Lung (tissue), 11 donors: ENCODE measurements at regions not wholly inside any gene's neighbourhood (a gene's known extent, or its start where the extent isn't known, plus 50 kb on each side); places are given as distances from the start of the nearest gene placed in this dataset.

Source experiments
- ATAC-seq: fragments of 200-7000 bp; cut with Tn5 transposase; one replicate; pipeline ENCODE4 v1.9.1; 2020; ENCODE audit warnings: moderate number of reproducible peaks; ENCODE audit not compliant: insufficient read depth, low FRiP score
- DNase-seq, 3 donors: peaks; one replicate each; pipeline ENCODE4 v3.0.0-alpha.2; 2013 to 2017
- H3K27ac ChIP-seq, 2 donors: one replicate each; pipeline ENCODE4 v1.5.1; 2013; ENCODE audit warnings: mild to moderate bottlenecking in 2 of 2, moderate library complexity in 2 of 2, control low read depth in 1 of 2, inconsistent platforms in 1 of 2, low read depth in 1 of 2, low read length in 1 of 2
- H3K27me3 ChIP-seq, 3 donors: one replicate each; pipeline ENCODE4 v1.5.1; 2013; ENCODE audit warnings: low read length in 2 of 3; ENCODE audit not compliant: control insufficient read depth in 3 of 3, insufficient read depth in 3 of 3
- H3K36me3 ChIP-seq, 4 donors: one replicate each; pipeline ENCODE4 v1.5.1; 2013; ENCODE audit warnings: low read length in 4 of 4, mild to moderate bottlenecking in 1 of 4, moderate library complexity in 1 of 4; ENCODE audit not compliant: control insufficient read depth in 4 of 4, insufficient read depth in 4 of 4
- H3K4me1 ChIP-seq, 5 donors: one replicate each; pipeline ENCODE4 v1.5.1; 2013; ENCODE audit warnings: low read length in 5 of 5, mild to moderate bottlenecking in 2 of 5, moderate library complexity in 1 of 5; ENCODE audit not compliant: control insufficient read depth in 5 of 5, insufficient read depth in 5 of 5
- H3K4me3 ChIP-seq: one replicate; pipeline ENCODE4 v1.5.1; 2013; ENCODE audit warnings: mild to moderate bottlenecking, control low read depth, moderate library complexity
- H3K9ac ChIP-seq, 2 donors: one replicate each; pipeline ENCODE4 v1.5.1; 2013; ENCODE audit warnings: low read length in 2 of 2, control low read depth in 1 of 2; ENCODE audit not compliant: insufficient read depth in 1 of 2
- H3K9me3 ChIP-seq, 4 donors: one replicate each; pipeline ENCODE4 v1.5.1; 2013; ENCODE audit warnings: low read length in 3 of 4, mild to moderate bottlenecking in 1 of 4, moderate library complexity in 1 of 4; ENCODE audit not compliant: control insufficient read depth in 4 of 4, insufficient read depth in 3 of 4
- CTCF ChIP-seq: IDR thresholded peaks from 2 replicates; pipeline ENCODE4 v1.5.1; 2012; ENCODE audit warnings: mild to moderate bottlenecking; ENCODE audit errors: control extremely low read depth, extremely low read depth
- WGBS, 2 donors: extraction: QIAGEN DNeasy Blood & Tissue Kit; methylation state at CpG; one replicate each; pipeline ENCODE4 v1.1.7; 2013; 5-methylcytosine and 5-hydroxymethylcytosine counted together
- donor health status: control.
- donor health status: control.
- donor health status: Bipolar disorder and iron deficiency.
- donor health status: healthy.
- donor health status: DM: yes; HTN: yes; CAD: no.

GRCh38 chr5:1665803-1666202 lies 133.8 kb downstream of the MRPL36 start:
- no peak overlapping the region for H3K4me3 ChIP-seq
- WGBS, 2 donors = 87 to 95% methylated on average over 4 of the region's 4 CpGs
- no peak for TF ChIP-seq CTCF
- no peak for DNase-seq
- H3K27ac ChIP-seq = no peak overlapping the region
- H3K9me3 ChIP-seq = peaks cover 0 to 13% (median 1%) of the 10 kb centered on the region in 4 donors
- H3K4me1 ChIP-seq = no peaks in the 10 kb centered on the region
- peaks cover 3 to 54% (median 23%) of the 10 kb centered on the region in 3 donors for H3K27me3 ChIP-seq
- ATAC-seq = no peak
- no peak overlapping the region for H3K9ac ChIP-seq
- no peaks in the 10 kb centered on the region for H3K36me3 ChIP-seq

GRCh38 chr5:1665231-1665630 lies 134.4 kb downstream of the MRPL36 start:
- DNase-seq = no peak
- peaks cover 3 to 53% (median 23%) of the 10 kb centered on the region in 3 donors for H3K27me3 ChIP-seq

GRCh38 chr5:1663186-1663585 lies 136.5 kb downstream of the MRPL36 start:
- WGBS, 2 donors = 77 to 91% methylated on average over 13 of the region's 13 CpGs

More at GRCh38 chr5:1665231-1665630, 134.4 kb downstream of the MRPL36 start:
- Histone ChIP-seq H3K9me3 (peaks cover 0 to 13% (median under 1%) of the 10 kb centered on the region in 4 donors), H3K4me3 (no peak overlapping the region), H3K4me1 (no peaks in the 10 kb centered on the region), H3K27ac (no peak overlapping the region), H3K36me3 (no peaks in the 10 kb centered on the region), H3K9ac (no peak overlapping the region)
- TF ChIP-seq CTCF = no peak
- 68 to 69% methylated on average over 6 of the region's 6 CpGs for WGBS, 2 donors
- ATAC-seq = no peak

More at GRCh38 chr5:1663186-1663585, 136.5 kb downstream of the MRPL36 start:
- no peak for TF ChIP-seq CTCF
- H3K27me3 ChIP-seq = peaks cover 0 to 51% (median 34%) of the 10 kb centered on the region in 3 donors
- H3K4me3 ChIP-seq = no peak overlapping the region
- H3K4me1 ChIP-seq = no peaks in the 10 kb centered on the region
- H3K27ac ChIP-seq = no peak overlapping the region
- peaks cover 0 to 8% (median 0%) of the 10 kb centered on the region in 4 donors for H3K9me3 ChIP-seq
- H3K36me3 ChIP-seq = no peaks in the 10 kb centered on the region
- DNase-seq (no peak), ATAC-seq (no peak)
- no peak overlapping the region for H3K9ac ChIP-seq
